Panc1 (cell line): ENCODE measurements at regions not wholly inside any gene's neighbourhood (a gene's known extent, or its start where the extent isn't known, plus 50 kb on each side); places are given as distances from the start of the nearest gene placed in this dataset.

ENCODE experiments used
- POLR2AphosphoS5 ChIP-seq: IDR thresholded peaks from 2 replicates; pipeline ENCODE4 v1.6.1; 2012; ENCODE audit warnings: mild to moderate bottlenecking, low read depth, low read length, moderate library complexity
- SIN3A ChIP-seq: IDR thresholded peaks from 2 replicates; pipeline ENCODE4 v1.6.1; 2012; ENCODE audit warnings: low read depth, mild to moderate bottlenecking, low read length, moderate library complexity, borderline replicate concordance; ENCODE audit not compliant: insufficient read depth
- TCF7L2 ChIP-seq: IDR thresholded peaks from 2 replicates; pipeline ENCODE4 v1.6.1; 2011; ENCODE audit warnings: mild to moderate bottlenecking, low read depth, low read length, inconsistent platforms

DNA sequence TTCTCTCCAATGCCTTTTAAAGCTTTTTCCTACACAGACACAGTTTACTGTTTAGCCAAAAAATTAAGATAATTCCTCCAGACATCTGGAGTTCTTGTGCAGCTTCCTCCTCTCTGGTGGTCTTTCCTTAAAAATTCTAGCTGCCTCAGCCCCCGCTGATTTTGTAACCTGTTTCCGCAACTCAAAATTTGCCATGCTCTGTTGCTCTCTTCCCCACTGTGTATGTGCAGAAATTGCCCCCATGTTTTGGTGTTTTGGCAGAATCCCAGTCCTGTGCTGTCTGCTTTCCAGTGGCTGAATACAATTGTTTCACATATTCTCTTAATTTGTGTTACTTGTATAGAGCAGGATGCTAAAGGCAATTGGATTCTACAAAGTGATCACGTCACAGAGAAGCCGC, 151.7 kb upstream of the PRSS1 start:
- TF ChIP-seq TCF7L2 (no peak), POLR2AphosphoS5 (no peak), SIN3A (no peak)
